ENCODE measurements at regions not wholly inside any gene's neighbourhood (a gene's known extent, or its start where the extent isn't known, plus 50 kb on each side); places are given as distances from the start of the nearest gene placed in this dataset.

- no peak for DNase-seq
- H2AFZ ChIP-seq (ENCODE audit: low read length): no peak overlapping the region
- H3K36me3 ChIP-seq (replicated peaks; ENCODE audit: insufficient read depth, low read length): no peaks in the 10 kb centered on the region
- H3K27me3 ChIP-seq (replicated peaks; ENCODE audit: insufficient read depth, low read length): no peaks in the 10 kb centered on the region
- H3K4me3 ChIP-seq (ENCODE audit: low read length): no peak overlapping the region
- no peaks in the 10 kb centered on the region for H3K79me2 ChIP-seq (ENCODE audit: low read length)
- H3K9me3 ChIP-seq (replicated peaks; ENCODE audit: insufficient read depth, low read length): no peaks in the 10 kb centered on the region
- H3F3A ChIP-seq (ENCODE audit: insufficient read depth, low read length): no peaks in the 10 kb centered on the region
- no peak overlapping the region for H3K9ac ChIP-seq (ENCODE audit: low read length)
- H3K27ac ChIP-seq (ENCODE audit: low read length): no peak overlapping the region
- TF ChIP-seq EZH2 (optimal IDR thresholded peaks at IDR 0.05; ENCODE audit: low read depth, low read length): no peak
- no peak for TF ChIP-seq EZH2phosphoT487 (IDR thresholded peaks at IDR 0.05; ENCODE audit: low read length)
- TF ChIP-seq CTCF (IDR thresholded peaks at IDR 0.05; ENCODE audit: low read length): no peak
- no peak overlapping the region for H3K4me2 ChIP-seq (ENCODE audit: low read depth, low read length)
- H3K9me2 ChIP-seq (replicated peaks; ENCODE audit: insufficient read depth, low read length): no peaks in the 10 kb centered on the region
- H3K4me1 ChIP-seq (ENCODE audit: low read length): no peaks in the 10 kb centered on the region
- no peaks in the 10 kb centered on the region for H4K20me1 ChIP-seq (ENCODE audit: insufficient read depth, low read length)
These were observed 1037.1 kb downstream of the REEP3 start for GRCh38 chr10:64558094-64558835.

GRCh38 chr10:64571056-64571455 lies 1049.9 kb downstream of the REEP3 start:
- H3K4me2 ChIP-seq (ENCODE audit: low read depth, low read length): no peak overlapping the region
- no peaks in the 10 kb centered on the region for H3F3A ChIP-seq (ENCODE audit: insufficient read depth, low read length)
- no peaks in the 10 kb centered on the region for H3K79me2 ChIP-seq (ENCODE audit: low read length)
- no peak overlapping the region for H2AFZ ChIP-seq (ENCODE audit: low read length)
- H3K27ac ChIP-seq (ENCODE audit: low read length): no peak overlapping the region
- no peak overlapping the region for H3K4me3 ChIP-seq (ENCODE audit: low read length)
- no peaks in the 10 kb centered on the region for H3K4me1 ChIP-seq (ENCODE audit: low read length)
- no peaks in the 10 kb centered on the region for H3K9me2 ChIP-seq (replicated peaks; ENCODE audit: insufficient read depth, low read length)
- no peak overlapping the region for H3K9ac ChIP-seq (ENCODE audit: low read length)
- no peaks in the 10 kb centered on the region for H3K36me3 ChIP-seq (replicated peaks; ENCODE audit: insufficient read depth, low read length)
- H3K27me3 ChIP-seq (replicated peaks; ENCODE audit: insufficient read depth, low read length): no peaks in the 10 kb centered on the region
- DNase-seq: no peak
- TF ChIP-seq CTCF (IDR thresholded peaks at IDR 0.05; ENCODE audit: low read length) (no peak), EZH2 (optimal IDR thresholded peaks at IDR 0.05; ENCODE audit: low read depth, low read length) (no peak), EZH2phosphoT487 (IDR thresholded peaks at IDR 0.05; ENCODE audit: low read length) (no peak)
- no peaks in the 10 kb centered on the region for H3K9me3 ChIP-seq (replicated peaks; ENCODE audit: insufficient read depth, low read length)
- H4K20me1 ChIP-seq (ENCODE audit: insufficient read depth, low read length): no peaks in the 10 kb centered on the region

GRCh38 chr10:64573623-64574325 lies 1052.6 kb downstream of the REEP3 start:
- Histone ChIP-seq H2AFZ (ENCODE audit: low read length) (no peak overlapping the region), H3K4me1 (ENCODE audit: low read length) (no peaks in the 10 kb centered on the region), H3F3A (ENCODE audit: insufficient read depth, low read length) (no peaks in the 10 kb centered on the region), H3K79me2 (ENCODE audit: low read length) (no peaks in the 10 kb centered on the region), H3K9ac (ENCODE audit: low read length) (no peak overlapping the region), H3K4me2 (ENCODE audit: low read depth, low read length) (no peak overlapping the region), H3K9me2 (replicated peaks; ENCODE audit: insufficient read depth, low read length) (no peaks in the 10 kb centered on the region), H4K20me1 (ENCODE audit: insufficient read depth, low read length) (no peaks in the 10 kb centered on the region), H3K4me3 (ENCODE audit: low read length) (no peak overlapping the region), H3K36me3 (replicated peaks; ENCODE audit: insufficient read depth, low read length) (no peaks in the 10 kb centered on the region), H3K9me3 (replicated peaks; ENCODE audit: insufficient read depth, low read length) (no peaks in the 10 kb centered on the region), H3K27ac (ENCODE audit: low read length) (no peak overlapping the region), H3K27me3 (replicated peaks; ENCODE audit: insufficient read depth, low read length) (no peaks in the 10 kb centered on the region)
- TF ChIP-seq EZH2phosphoT487 (IDR thresholded peaks at IDR 0.05; ENCODE audit: low read length) (no peak), CTCF (IDR thresholded peaks at IDR 0.05; ENCODE audit: low read length) (no peak), EZH2 (optimal IDR thresholded peaks at IDR 0.05; ENCODE audit: low read depth, low read length) (no peak)
- DNase-seq: no peak

Data from MM.1S (cell line).